Endothelial cell of umbilical vein (primary cell): ENCODE measurements at regions not wholly inside any gene's neighbourhood (a gene's known extent, or its start where the extent isn't known, plus 50 kb on each side); places are given as distances from the start of the nearest gene placed in this dataset.

Experiments
- BruUV-seq: library from RNA; stranded (reverse); fragments of 400-500 nt; replicated peaks from 2 replicates; lab custom pipeline; 2021; lab: Mats Ljungman, UMichigan
- CTCF ChIA-PET: fragments of 300-600, 350-600 bp; sonication (Branson Sonifier 250); formaldehyde crosslinking; loops from one replicate; lab custom pipeline; 2021; ENCODE audit warnings: antibody characterized with exemption, inconsistent platforms; lab: Charles Lee
- POLR2A ChIA-PET: fragments of 300-600, 350-600 bp; sonication (Branson Sonifier 250); formaldehyde crosslinking; loops from one replicate; lab custom pipeline; 2021; ENCODE audit warnings: antibody characterized with exemption, inconsistent platforms; lab: Charles Lee
- DNase-seq: peaks from one replicate; pipeline ENCODE4 v3.0.0-alpha.2; 2011; ENCODE audit warnings: low read depth, low spot score
- FAIRE-seq: peaks from 2 replicates; lab custom pipeline; 2011; peaks lifted over from hg19 to GRCh38; lab: Jason Lieb, UNC
- H2AFZ ChIP-seq: 2 replicates; pipeline ENCODE4 v1.6.0; 2012; ENCODE audit warnings: low read depth, low read length, control low read depth, inconsistent platforms
- H3K27ac ChIP-seq: 2 replicates; pipeline ENCODE4 v1.5.1; 2011; ENCODE audit warnings: low read depth, mild to moderate bottlenecking, control low read depth, low read length, moderate library complexity; ENCODE audit not compliant: insufficient read depth
- H3K27me3 ChIP-seq, 2 experiments: 2 replicates each; pipeline versions ENCODE4 v1.6.0 to v1.6.1; 2011; ENCODE audit warnings: low read length in 2 of 2, mixed read lengths in 1 of 2; ENCODE audit not compliant: control insufficient read depth in 2 of 2, insufficient read depth in 2 of 2
- H3K36me3 ChIP-seq, 2 experiments: 2 replicates in 1 of 2; 3 replicates in 1 of 2; pipeline ENCODE4 v1.5.1; 2011; ENCODE audit warnings: low read length in 2 of 2, mild to moderate bottlenecking in 1 of 2, moderate library complexity in 1 of 2; ENCODE audit not compliant: control insufficient read depth in 2 of 2, insufficient read depth in 2 of 2; ENCODE audit errors: extremely low read depth in 1 of 2
- H3K4me1 ChIP-seq: 3 replicates; pipeline ENCODE4 v1.5.1; 2011; ENCODE audit warnings: mild to moderate bottlenecking, low read length; ENCODE audit not compliant: control insufficient read depth, insufficient read depth; ENCODE audit errors: extremely low read depth
- H3K4me2 ChIP-seq: 2 replicates; pipeline ENCODE4 v1.6.1; 2011; ENCODE audit warnings: low read length, control low read depth, mixed read lengths; ENCODE audit not compliant: insufficient read depth
- H3K4me3 ChIP-seq, 3 experiments: fragments of 200-600 bp in 1 of 3; sonication (generic), shearing (Covaris generic) in 1 of 3; replicated peaks in 1 of 3; 2 replicates each; pipeline ENCODE4 v1.5.1; 2011 to 2016; ENCODE audit warnings: control low read depth in 3 of 3, low read length in 3 of 3, mild to moderate bottlenecking in 2 of 3, inconsistent platforms in 1 of 3, low read depth in 1 of 3, moderate library complexity in 1 of 3; ENCODE audit not compliant: insufficient read depth in 1 of 3
- H3K79me2 ChIP-seq: 2 replicates; pipeline ENCODE4 v1.6.0; 2012; ENCODE audit warnings: low read length, inconsistent platforms; ENCODE audit not compliant: control insufficient read depth, insufficient read depth
- H3K9ac ChIP-seq: replicated peaks from 2 replicates; pipeline ENCODE3; 2011; ENCODE audit warnings: low read length, control low read depth; ENCODE audit not compliant: insufficient read depth; ENCODE audit errors: extremely low read depth
- H3K9me1 ChIP-seq: replicated peaks from 3 replicates; pipeline ENCODE4 v1.6.0; 2011; ENCODE audit warnings: mild to moderate bottlenecking, low read length; ENCODE audit not compliant: control insufficient read depth, insufficient read depth; ENCODE audit errors: extremely low read depth
- H3K9me3 ChIP-seq: replicated peaks from 2 replicates; pipeline ENCODE4 v1.5.1; 2012; ENCODE audit warnings: low read length, inconsistent platforms; ENCODE audit not compliant: control insufficient read depth, insufficient read depth
- H4K20me1 ChIP-seq: replicated peaks from 2 replicates; pipeline ENCODE3; 2011; ENCODE audit warnings: mild to moderate bottlenecking, low read length; ENCODE audit not compliant: control insufficient read depth, insufficient read depth; ENCODE audit errors: extremely low read depth
- EZH2 ChIP-seq: IDR thresholded peaks from 2 replicates; pipeline ENCODE4 v1.6.1; 2012; ENCODE audit warnings: borderline replicate concordance, low read depth, mild to moderate bottlenecking, moderate library complexity, low read length, inconsistent platforms; ENCODE audit not compliant: severe bottlenecking
- FOS ChIP-seq: IDR thresholded peaks from 2 replicates; pipeline ENCODE4 v1.6.1; 2011; ENCODE audit warnings: mild to moderate bottlenecking, low read length, moderate library complexity, borderline replicate concordance; ENCODE audit not compliant: insufficient read depth
- GATA2 ChIP-seq: IDR thresholded peaks from 2 replicates; pipeline ENCODE4 v1.7.0; 2011; ENCODE audit warnings: low read depth, mild to moderate bottlenecking, moderate library complexity, mixed read lengths, low read length; ENCODE audit not compliant: insufficient read length, insufficient read depth
- JUN ChIP-seq: IDR thresholded peaks from 2 replicates; pipeline ENCODE4 v1.6.1; 2011; ENCODE audit warnings: borderline replicate concordance, low read depth; ENCODE audit not compliant: insufficient read length, insufficient read depth
- MYC ChIP-seq: IDR thresholded peaks from one replicate; pipeline ENCODE4 v1.6.1; 2011; ENCODE audit warnings: mild to moderate bottlenecking, low read depth, low read length
- POLR2A ChIP-seq: IDR thresholded peaks from 2 replicates; pipeline ENCODE4 v1.6.1; 2012; ENCODE audit warnings: low read depth, mild to moderate bottlenecking, control low read depth, low read length
- POLR2AphosphoS5 ChIP-seq: IDR thresholded peaks from 2 replicates; pipeline ENCODE4 v1.6.1; 2012; ENCODE audit warnings: low read depth, mild to moderate bottlenecking, control low read depth, low read length, moderate library complexity; ENCODE audit not compliant: insufficient read depth
- dilution Hi-C: fragments of 300-500 bp; cut with MboI; formaldehyde crosslinking; loops from one replicate; pipeline ENCODE4 v1.15.0; 2019; ENCODE audit warnings: low sequenced_read_pairs; ENCODE audit not compliant: extremely low pct_ligation_motif_present
- intact Hi-C: fragments of 100-400 bp; cut with micrococcal nuclease; formaldehyde crosslinking; loops from one replicate; pipeline ENCODE4 v1.10.0; 2022
- TF ChIP-seq, protein P1 (sequence below): IDR thresholded peaks from 2 replicates; pipeline ENCODE4 v1.6.1; 2011; ENCODE audit not compliant: insufficient read depth, insufficient read length
- TF ChIP-seq, protein P2 (sequence below), 2 donors: IDR thresholded peaks; 1 replicate in 1 of 2; 2 replicates in 1 of 2; pipeline ENCODE4 v1.5.1; 2011; ENCODE audit warnings: low read length in 2 of 2, mild to moderate bottlenecking in 2 of 2, moderate library complexity in 2 of 2, control low read depth in 1 of 2, inconsistent platforms in 1 of 2, low read depth in 1 of 2; ENCODE audit not compliant: insufficient read depth in 1 of 2; ENCODE audit errors: extremely low read depth in 1 of 2

DNA sequence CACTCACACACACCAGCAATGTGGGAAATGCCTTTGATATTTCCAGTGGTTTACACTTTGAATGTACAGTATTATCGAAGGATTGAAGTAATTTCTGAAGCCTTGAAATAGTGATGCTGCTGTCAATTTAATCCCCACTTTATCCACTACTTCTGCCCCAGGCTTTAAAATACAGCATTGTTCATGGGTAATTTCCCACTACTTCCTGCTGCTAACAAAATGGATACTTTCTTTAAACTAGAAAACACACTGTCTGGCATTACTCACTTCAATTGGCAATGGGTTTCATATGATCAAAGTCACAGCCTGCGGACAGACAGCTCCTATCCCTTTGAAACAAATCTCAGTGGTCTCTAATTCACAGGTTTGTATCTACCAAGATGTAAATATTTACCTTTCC lies 292.2 kb downstream of the CDH11 start:
- no peaks in the 10 kb centered on the region for H3K4me1 ChIP-seq
- no peak overlapping the region for H3K4me2 ChIP-seq
- H3K9me3 ChIP-seq = no peaks in the 10 kb centered on the region
- no peaks in the 10 kb centered on the region for H3K36me3 ChIP-seq
- no peak overlapping the region for H3K4me3 ChIP-seq
- no peak overlapping the region for H2AFZ ChIP-seq
- no peaks in the 10 kb centered on the region for H3K27me3 ChIP-seq
- H3K27ac ChIP-seq = no peak overlapping the region
- FAIRE-seq (no peak), DNase-seq (no peak)
- H3K9me1 ChIP-seq = no peaks in the 10 kb centered on the region
- POLR2A ChIA-PET = no interaction called here
- dilution Hi-C loops (no loop called here), intact Hi-C loops (no loop called here)
- CTCF ChIA-PET = no interaction called here
- TF ChIP-seq, protein P1, sequence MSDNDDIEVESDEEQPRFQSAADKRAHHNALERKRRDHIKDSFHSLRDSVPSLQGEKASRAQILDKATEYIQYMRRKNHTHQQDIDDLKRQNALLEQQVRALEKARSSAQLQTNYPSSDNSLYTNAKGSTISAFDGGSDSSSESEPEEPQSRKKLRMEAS = no peak
- TF ChIP-seq POLR2A = no peak
- H3K9ac ChIP-seq = no peak overlapping the region
- BruUV-seq = no TSS peak
- no peaks in the 10 kb centered on the region for H3K79me2 ChIP-seq
- H4K20me1 ChIP-seq = no peaks in the 10 kb centered on the region

DNA sequence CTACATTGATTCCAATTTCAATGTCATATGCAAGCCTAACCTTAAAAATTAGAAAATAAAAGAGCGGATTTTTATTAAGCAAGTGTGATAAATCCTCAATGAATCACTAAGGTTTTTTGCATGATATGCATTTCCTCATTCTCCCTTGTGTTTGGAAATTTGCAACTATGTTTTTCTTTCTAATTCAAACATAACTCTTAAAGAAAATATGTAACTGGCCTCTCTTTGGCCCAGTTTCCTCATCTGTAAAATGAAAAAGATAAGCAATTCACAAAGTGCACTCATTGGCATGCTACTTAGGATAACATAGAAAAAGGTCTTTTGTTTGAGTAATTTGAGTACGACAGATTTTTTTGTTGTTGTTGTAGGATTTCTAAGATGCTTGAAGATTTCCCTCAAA lies 295.5 kb downstream of the CDH11 start:
- H3K4me2 ChIP-seq = no peak overlapping the region
- DNase-seq (no peak), FAIRE-seq (no peak)
- no peak overlapping the region for H2AFZ ChIP-seq
- H3K36me3 ChIP-seq = no peaks in the 10 kb centered on the region
- no peaks in the 10 kb centered on the region for H3K27me3 ChIP-seq
- no peaks in the 10 kb centered on the region for H3K79me2 ChIP-seq
- dilution Hi-C loops (no loop called here), intact Hi-C loops (no loop called here)
- BruUV-seq = no TSS peak
- TF ChIP-seq POLR2AphosphoS5 (no peak), FOS (no peak), MYC (no peak), EZH2 (no peak), POLR2A (no peak), JUN (no peak), GATA2 (no peak)
- TF ChIP-seq, protein P2, sequence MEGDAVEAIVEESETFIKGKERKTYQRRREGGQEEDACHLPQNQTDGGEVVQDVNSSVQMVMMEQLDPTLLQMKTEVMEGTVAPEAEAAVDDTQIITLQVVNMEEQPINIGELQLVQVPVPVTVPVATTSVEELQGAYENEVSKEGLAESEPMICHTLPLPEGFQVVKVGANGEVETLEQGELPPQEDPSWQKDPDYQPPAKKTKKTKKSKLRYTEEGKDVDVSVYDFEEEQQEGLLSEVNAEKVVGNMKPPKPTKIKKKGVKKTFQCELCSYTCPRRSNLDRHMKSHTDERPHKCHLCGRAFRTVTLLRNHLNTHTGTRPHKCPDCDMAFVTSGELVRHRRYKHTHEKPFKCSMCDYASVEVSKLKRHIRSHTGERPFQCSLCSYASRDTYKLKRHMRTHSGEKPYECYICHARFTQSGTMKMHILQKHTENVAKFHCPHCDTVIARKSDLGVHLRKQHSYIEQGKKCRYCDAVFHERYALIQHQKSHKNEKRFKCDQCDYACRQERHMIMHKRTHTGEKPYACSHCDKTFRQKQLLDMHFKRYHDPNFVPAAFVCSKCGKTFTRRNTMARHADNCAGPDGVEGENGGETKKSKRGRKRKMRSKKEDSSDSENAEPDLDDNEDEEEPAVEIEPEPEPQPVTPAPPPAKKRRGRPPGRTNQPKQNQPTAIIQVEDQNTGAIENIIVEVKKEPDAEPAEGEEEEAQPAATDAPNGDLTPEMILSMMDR (IDR thresholded peaks at IDR 0.05; ENCODE audit: extremely low read depth in 1 of 2, insufficient read depth in 1 of 2, low read depth in 1 of 2, low read length in 2 of 2) = no peak
- TF ChIP-seq, protein P1 = no peak
- CTCF ChIA-PET = no interaction called here
- no peaks in the 10 kb centered on the region for H3K9me1 ChIP-seq
- H3K4me3 ChIP-seq = no peak overlapping the region
- no peaks in the 10 kb centered on the region for H3K9me3 ChIP-seq
- H3K27ac ChIP-seq = no peak overlapping the region
- POLR2A ChIA-PET = no interaction called here
- H4K20me1 ChIP-seq = no peaks in the 10 kb centered on the region
- H3K9ac ChIP-seq = no peak overlapping the region
- no peaks in the 10 kb centered on the region for H3K4me1 ChIP-seq
